Lower leg skin (tissue), 3 donors: ENCODE measurements at regions not wholly inside any gene's neighbourhood (a gene's known extent, or its start where the extent isn't known, plus 50 kb on each side); places are given as distances from the start of the nearest gene placed in this dataset.

Experiments
- POLR2A ChIP-seq, 2 donors: fragments of 450-650 bp; IDR thresholded peaks; one replicate each; pipeline ENCODE4 v1.6.1; 2016 to 2017; ENCODE audit warnings: antibody characterized with exemption in 2 of 2, mild to moderate bottlenecking in 1 of 2, moderate library complexity in 1 of 2
- TF ChIP-seq, protein P1 (sequence below), 3 donors: fragments of 450-650 bp; IDR thresholded peaks; one replicate each; pipeline ENCODE4 v1.5.1; 2016; ENCODE audit warnings: antibody characterized with exemption in 3 of 3, mild to moderate bottlenecking in 3 of 3, moderate library complexity in 2 of 3

GRCh38 chr2:123895651-123896050 is 129.4 kb upstream of the CNTNAP5 start:
- TF ChIP-seq, protein P1, sequence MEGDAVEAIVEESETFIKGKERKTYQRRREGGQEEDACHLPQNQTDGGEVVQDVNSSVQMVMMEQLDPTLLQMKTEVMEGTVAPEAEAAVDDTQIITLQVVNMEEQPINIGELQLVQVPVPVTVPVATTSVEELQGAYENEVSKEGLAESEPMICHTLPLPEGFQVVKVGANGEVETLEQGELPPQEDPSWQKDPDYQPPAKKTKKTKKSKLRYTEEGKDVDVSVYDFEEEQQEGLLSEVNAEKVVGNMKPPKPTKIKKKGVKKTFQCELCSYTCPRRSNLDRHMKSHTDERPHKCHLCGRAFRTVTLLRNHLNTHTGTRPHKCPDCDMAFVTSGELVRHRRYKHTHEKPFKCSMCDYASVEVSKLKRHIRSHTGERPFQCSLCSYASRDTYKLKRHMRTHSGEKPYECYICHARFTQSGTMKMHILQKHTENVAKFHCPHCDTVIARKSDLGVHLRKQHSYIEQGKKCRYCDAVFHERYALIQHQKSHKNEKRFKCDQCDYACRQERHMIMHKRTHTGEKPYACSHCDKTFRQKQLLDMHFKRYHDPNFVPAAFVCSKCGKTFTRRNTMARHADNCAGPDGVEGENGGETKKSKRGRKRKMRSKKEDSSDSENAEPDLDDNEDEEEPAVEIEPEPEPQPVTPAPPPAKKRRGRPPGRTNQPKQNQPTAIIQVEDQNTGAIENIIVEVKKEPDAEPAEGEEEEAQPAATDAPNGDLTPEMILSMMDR (IDR thresholded peaks at IDR 0.05): no peak
- TF ChIP-seq POLR2A (IDR thresholded peaks at IDR 0.05): no peak
